ENCODE measurements at regions not wholly inside any gene's neighbourhood (a gene's known extent, or its start where the extent isn't known, plus 50 kb on each side); places are given as distances from the start of the nearest gene placed in this dataset.

DNA sequence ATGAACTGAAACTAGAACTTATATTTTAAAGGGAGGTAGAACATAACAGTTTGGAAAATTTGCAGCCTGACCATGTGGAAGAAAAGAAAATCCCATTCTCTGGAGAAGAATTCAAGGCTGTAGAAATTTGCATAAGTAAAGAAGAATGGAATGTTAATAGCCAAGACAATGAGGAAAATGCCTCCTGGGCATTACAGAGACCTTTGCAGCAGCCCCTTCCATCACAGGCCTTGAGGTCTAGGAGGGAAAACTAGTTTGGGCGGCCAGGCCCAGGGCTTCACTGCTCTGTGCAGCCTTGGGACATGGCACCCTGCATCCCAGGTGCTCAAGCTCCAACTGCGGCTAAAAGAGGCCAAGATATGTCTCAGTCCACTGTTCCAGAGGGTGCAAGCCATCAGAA lies 1506.8 kb downstream of the PCDH18 start:
- TF ChIP-seq ZZZ3 (IDR thresholded peaks at IDR 0.05; ENCODE audit: control insufficient read depth, insufficient read length, low read depth) (no peak), IKZF1 (conservative IDR thresholded peaks at IDR 0.05) (no peak), MYC (IDR thresholded peaks at IDR 0.05; ENCODE audit: insufficient read depth, insufficient read length, insufficient replicate concordance, low read length, severe bottlenecking) (no peak), YY1 (IDR thresholded peaks at IDR 0.05; ENCODE audit: low read depth, low read length) (no peak), SMC3 (IDR thresholded peaks at IDR 0.05; ENCODE audit: borderline replicate concordance, low read length) (no peak), RAD21 (IDR thresholded peaks at IDR 0.05; ENCODE audit: insufficient read depth, low read depth, low read length) (no peak), SUPT20H (IDR thresholded peaks at IDR 0.05; ENCODE audit: borderline replicate concordance, control insufficient read depth, low read depth, low read length) (no peak), NR2C2 (IDR thresholded peaks at IDR 0.05; ENCODE audit: borderline replicate concordance, control insufficient read depth, insufficient read length, low read depth) (no peak), CUX1 (IDR thresholded peaks at IDR 0.05; ENCODE audit: insufficient replicate concordance, low read depth, low read length) (no peak), ATF7 (IDR thresholded peaks at IDR 0.05; ENCODE audit: low read depth) (no peak), TCF3 (IDR thresholded peaks at IDR 0.05; ENCODE audit: borderline replicate concordance, insufficient read depth, low read depth, low read length) (no peak)
- TF ChIP-seq, protein P1, sequence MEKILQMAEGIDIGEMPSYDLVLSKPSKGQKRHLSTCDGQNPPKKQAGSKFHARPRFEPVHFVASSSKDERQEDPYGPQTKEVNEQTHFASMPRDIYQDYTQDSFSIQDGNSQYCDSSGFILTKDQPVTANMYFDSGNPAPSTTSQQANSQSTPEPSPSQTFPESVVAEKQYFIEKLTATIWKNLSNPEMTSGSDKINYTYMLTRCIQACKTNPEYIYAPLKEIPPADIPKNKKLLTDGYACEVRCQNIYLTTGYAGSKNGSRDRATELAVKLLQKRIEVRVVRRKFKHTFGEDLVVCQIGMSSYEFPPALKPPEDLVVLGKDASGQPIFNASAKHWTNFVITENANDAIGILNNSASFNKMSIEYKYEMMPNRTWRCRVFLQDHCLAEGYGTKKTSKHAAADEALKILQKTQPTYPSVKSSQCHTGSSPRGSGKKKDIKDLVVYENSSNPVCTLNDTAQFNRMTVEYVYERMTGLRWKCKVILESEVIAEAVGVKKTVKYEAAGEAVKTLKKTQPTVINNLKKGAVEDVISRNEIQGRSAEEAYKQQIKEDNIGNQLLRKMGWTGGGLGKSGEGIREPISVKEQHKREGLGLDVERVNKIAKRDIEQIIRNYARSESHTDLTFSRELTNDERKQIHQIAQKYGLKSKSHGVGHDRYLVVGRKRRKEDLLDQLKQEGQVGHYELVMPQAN (conservative IDR thresholded peaks at IDR 0.05) = no peak
- no peak overlapping the region for H3K27ac ChIP-seq (ENCODE audit: control insufficient read depth, insufficient read depth)
- H3K4me3 ChIP-seq = no peak overlapping the region
- H3K9me3 ChIP-seq (replicated peaks; ENCODE audit: control insufficient read depth, insufficient read depth, low read length) = no peaks in the 10 kb centered on the region
- in situ Hi-C loops (cut with MboI) = no loop called here
- FAIRE-seq (no peak), DNase-seq (ENCODE audit: low read depth, low spot score) (no peak), ATAC-seq (no peak)
- no peak overlapping the region for H3K9ac ChIP-seq (ENCODE audit: control insufficient read depth, insufficient read depth, low read length)
- RAD21 ChIA-PET (ENCODE audit: unreplicated experiment) = no interaction called here
- CTCF ChIA-PET = no interaction called here
- H4K20me1 ChIP-seq (ENCODE audit: control insufficient read depth, insufficient read depth) = no peaks in the 10 kb centered on the region
- POLR2A ChIA-PET = no interaction called here
- 0% methylated on average over 2 of the region's 2 CpGs for WGBS (ENCODE audit: insufficient coverage, insufficient replicate concordance, low lambda C conversion rate, missing lambda C conversion rate)
- H2AFZ ChIP-seq (ENCODE audit: control insufficient read depth, low read depth, low read length) = no peak overlapping the region
- no peaks in the 10 kb centered on the region for H3K79me2 ChIP-seq (ENCODE audit: control insufficient read depth, insufficient read depth, low read length)
- no peaks in the 10 kb centered on the region for H3K27me3 ChIP-seq (replicated peaks in 1 of 2; ENCODE audit: control insufficient read depth in 2 of 2, insufficient read depth in 2 of 2, low read length in 1 of 2)
- H3K36me3 ChIP-seq (ENCODE audit: control insufficient read depth in 2 of 2, insufficient read depth in 2 of 2, low read length in 1 of 2) = no peaks in the 10 kb centered on the region
- SMC1A ChIA-PET (ENCODE audit: uncharacterized antibody, unreplicated experiment) = no interaction called here
- H3K4me2 ChIP-seq (ENCODE audit: control insufficient read depth, insufficient read depth) = no peak overlapping the region
- H3K4me1 ChIP-seq (ENCODE audit: control insufficient read depth, insufficient read depth, low read length) = no peaks in the 10 kb centered on the region
- BruUV-seq (replicated peaks) = no TSS peak
- intact Hi-C loops (cut with micrococcal nuclease; ENCODE audit: unreplicated experiment) = no loop called here
